Sigmoid colon (tissue), 6 donors: ENCODE measurements at regions not wholly inside any gene's neighbourhood (a gene's known extent, or its start where the extent isn't known, plus 50 kb on each side); places are given as distances from the start of the nearest gene placed in this dataset.
"Not testable (repeated sequence)": the region's sequence is repeated elsewhere in the genome, so short reads cannot be mapped to it uniquely, and the experiment has no call there.

Source experiments
- DNase-seq: peaks from one replicate; pipeline ENCODE4 v3.0.0-alpha.2; 2019
- H3K27ac ChIP-seq, 4 donors: fragments of 200-600 bp; sonication (generic); one replicate each; pipeline ENCODE4 v1.5.1; 2016 to 2019; ENCODE audit warnings: mild to moderate bottlenecking in 1 of 4
- H3K27me3 ChIP-seq, 3 donors: fragments of 200-600 bp; sonication (generic); one replicate each; pipeline ENCODE4 v1.5.1; 2019; ENCODE audit warnings: mild to moderate bottlenecking in 1 of 3
- H3K36me3 ChIP-seq, 4 donors: fragments of 200-600 bp; sonication (generic); one replicate each; pipeline ENCODE4 v1.5.1; 2016 to 2019
- H3K4me1 ChIP-seq, 4 donors: fragments of 200-600 bp; sonication (generic); one replicate each; pipeline ENCODE4 v1.5.1; 2017 to 2019
- H3K4me3 ChIP-seq, 4 donors: fragments of 200-600 bp; sonication (generic); one replicate each; pipeline ENCODE4 v1.5.1; 2017 to 2019; ENCODE audit warnings: mild to moderate bottlenecking in 2 of 4, moderate library complexity in 1 of 4
- H3K9me3 ChIP-seq, 4 donors: fragments of 200-600 bp in 3 of 4; sonication (generic) in 3 of 4; one replicate each; pipeline versions ENCODE4 v1.5.1 to v1.6.1; 2013 to 2019
- EP300 ChIP-seq, 4 donors: sonication (generic); formaldehyde crosslinking; IDR thresholded peaks; one replicate each; pipeline ENCODE4 v1.6.1; 2017; ENCODE audit warnings: antibody characterized with exemption in 4 of 4
- POLR2A ChIP-seq, 2 donors: fragments of 450-650 bp; IDR thresholded peaks; one replicate each; pipeline ENCODE4 v1.6.1; 2016; ENCODE audit warnings: antibody characterized with exemption in 2 of 2, mild to moderate bottlenecking in 2 of 2, moderate library complexity in 2 of 2
- POLR2AphosphoS5 ChIP-seq, 4 donors: sonication (generic); formaldehyde crosslinking; IDR thresholded peaks; one replicate each; pipeline ENCODE4 v1.6.1; 2017; ENCODE audit warnings: antibody characterized with exemption in 4 of 4
- WGBS, 2 donors: extraction: QIAGEN DNeasy Blood & Tissue Kit; methylation state at CpG; one replicate each; pipeline ENCODE4 v1.1.7; 2013; 5-methylcytosine and 5-hydroxymethylcytosine counted together
- intact Hi-C: fragments of 100-400 bp; cut with DNase I; formaldehyde crosslinking; loops from one replicate; pipeline ENCODE4 v1.15.1; 2023
- TF ChIP-seq, protein P1 (sequence below), 4 experiments: fragments of 450-650 bp in 3 of 4; fragments of 200-600 bp in 1 of 4; IDR thresholded peaks; one replicate each; pipeline ENCODE4 v1.5.1; 2016 to 2019; ENCODE audit warnings: antibody characterized with exemption in 4 of 4, mild to moderate bottlenecking in 3 of 4, moderate library complexity in 2 of 4
- donor health status: healthy with polysubstance abuse.
- donor health status: healthy.

GRCh38 chr3:81086348-81086747, 675.1 kb downstream of the GBE1 start:
- H3K36me3 ChIP-seq, result no peaks in the 10 kb centered on the region
- WGBS, 2 donors, result 78 to 82% methylated on average over 2 of the region's 2 CpGs
- no peak for DNase-seq
- no peak for TF ChIP-seq POLR2AphosphoS5 (IDR thresholded peaks at IDR 0.05)
- no peak for TF ChIP-seq EP300 (IDR thresholded peaks at IDR 0.05)
- TF ChIP-seq, protein P1, sequence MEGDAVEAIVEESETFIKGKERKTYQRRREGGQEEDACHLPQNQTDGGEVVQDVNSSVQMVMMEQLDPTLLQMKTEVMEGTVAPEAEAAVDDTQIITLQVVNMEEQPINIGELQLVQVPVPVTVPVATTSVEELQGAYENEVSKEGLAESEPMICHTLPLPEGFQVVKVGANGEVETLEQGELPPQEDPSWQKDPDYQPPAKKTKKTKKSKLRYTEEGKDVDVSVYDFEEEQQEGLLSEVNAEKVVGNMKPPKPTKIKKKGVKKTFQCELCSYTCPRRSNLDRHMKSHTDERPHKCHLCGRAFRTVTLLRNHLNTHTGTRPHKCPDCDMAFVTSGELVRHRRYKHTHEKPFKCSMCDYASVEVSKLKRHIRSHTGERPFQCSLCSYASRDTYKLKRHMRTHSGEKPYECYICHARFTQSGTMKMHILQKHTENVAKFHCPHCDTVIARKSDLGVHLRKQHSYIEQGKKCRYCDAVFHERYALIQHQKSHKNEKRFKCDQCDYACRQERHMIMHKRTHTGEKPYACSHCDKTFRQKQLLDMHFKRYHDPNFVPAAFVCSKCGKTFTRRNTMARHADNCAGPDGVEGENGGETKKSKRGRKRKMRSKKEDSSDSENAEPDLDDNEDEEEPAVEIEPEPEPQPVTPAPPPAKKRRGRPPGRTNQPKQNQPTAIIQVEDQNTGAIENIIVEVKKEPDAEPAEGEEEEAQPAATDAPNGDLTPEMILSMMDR (IDR thresholded peaks at IDR 0.05), result no peak
- TF ChIP-seq POLR2A (IDR thresholded peaks at IDR 0.05), result no peak
- H3K27me3 ChIP-seq, result no peaks in the 10 kb centered on the region
- intact Hi-C loops, result no loop called here
- no peaks in the 10 kb centered on the region for H3K9me3 ChIP-seq
- no peaks in the 10 kb centered on the region for H3K4me1 ChIP-seq
- H3K4me3 ChIP-seq, result no peak overlapping the region
- H3K27ac ChIP-seq, result no peak overlapping the region

DNA sequence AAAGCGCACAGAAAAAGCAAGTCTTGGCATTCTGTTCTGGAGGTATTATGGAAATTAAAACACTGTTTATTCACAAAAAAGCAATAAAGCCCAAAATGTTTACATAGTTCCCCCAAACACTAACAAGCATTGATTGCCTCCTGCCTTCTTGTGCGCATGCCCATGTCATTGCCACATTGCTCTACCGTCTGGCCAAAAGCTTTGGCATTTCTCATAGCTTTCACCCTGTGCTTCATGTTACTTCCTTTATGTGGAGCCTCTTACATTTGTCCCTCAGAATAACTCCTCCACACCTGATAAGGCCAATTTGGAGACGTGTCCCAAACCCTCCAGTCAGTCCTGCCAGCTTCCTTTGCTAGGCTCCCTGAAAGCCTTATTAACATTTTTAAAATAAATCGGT, 680.8 kb downstream of the GBE1 start:
- Histone ChIP-seq H3K27me3 (no peaks in the 10 kb centered on the region), H3K4me1 (no peaks in the 10 kb centered on the region), H3K9me3 (no peaks in the 10 kb centered on the region), H3K36me3 (no peaks in the 10 kb centered on the region), H3K27ac (no peak overlapping the region), H3K4me3 (no peak overlapping the region)
- TF ChIP-seq EP300 (IDR thresholded peaks at IDR 0.05), result no peak
- TF ChIP-seq, protein P1 (IDR thresholded peaks at IDR 0.05), result no peak
- no peak for TF ChIP-seq POLR2AphosphoS5 (IDR thresholded peaks at IDR 0.05)
- no peak for TF ChIP-seq POLR2A (IDR thresholded peaks at IDR 0.05)
- intact Hi-C loops, result no loop called here
- WGBS, 2 donors, result 85 to 88% methylated on average over 5 of the region's 5 CpGs
- DNase-seq, result no peak

GRCh38 chr3:81072591-81072990, 688.9 kb downstream of the GBE1 start:
- WGBS, 2 donors, result 81% methylated on average over 4 of the region's 4 CpGs
- intact Hi-C loops, result no loop called here
- Histone ChIP-seq H3K27me3 (no peaks in the 10 kb centered on the region), H3K27ac (no peak overlapping the region), H3K4me3 (no peak overlapping the region), H3K36me3 (no peaks in the 10 kb centered on the region), H3K9me3 (no peaks in the 10 kb centered on the region), H3K4me1 (no peaks in the 10 kb centered on the region)
- no peak for DNase-seq
- TF ChIP-seq, protein P1 (IDR thresholded peaks at IDR 0.05), result no peak
- no peak for TF ChIP-seq EP300 (IDR thresholded peaks at IDR 0.05)
- TF ChIP-seq POLR2A (IDR thresholded peaks at IDR 0.05), result no peak
- TF ChIP-seq POLR2AphosphoS5 (IDR thresholded peaks at IDR 0.05), result no peak

- TF ChIP-seq POLR2AphosphoS5 (IDR thresholded peaks at IDR 0.05) (no peak), EP300 (IDR thresholded peaks at IDR 0.05) (no peak), POLR2A (IDR thresholded peaks at IDR 0.05) (no peak)
- TF ChIP-seq, protein P1 (IDR thresholded peaks at IDR 0.05), result no peak
- 84 to 91% methylated on average over 1 of the region's 1 CpG for WGBS, 2 donors
Observed at GRCh38 chr3:81068546-81068945, 692.9 kb downstream of the GBE1 start.

DNA sequence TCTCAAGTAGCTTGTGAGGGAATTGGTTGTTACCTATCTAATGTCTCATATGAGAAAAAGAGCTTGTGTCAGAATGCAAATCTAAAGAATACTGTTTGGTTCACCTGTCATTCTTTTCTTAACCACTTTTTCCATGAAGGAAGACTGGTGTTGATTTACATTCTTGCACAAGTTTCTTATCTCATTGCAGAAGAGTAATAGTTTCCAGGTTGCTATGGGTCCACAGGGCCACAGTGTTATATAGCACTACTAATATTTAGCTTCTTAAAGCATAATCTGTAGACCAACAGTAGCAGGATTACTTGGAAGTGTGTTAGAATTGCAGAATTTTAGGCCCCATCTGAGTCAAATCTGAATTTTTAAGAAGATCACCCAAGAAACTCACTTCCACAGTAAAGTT, 697.5 kb downstream of the GBE1 start:
- no peak overlapping the region for H3K27ac ChIP-seq
- DNase-seq, result no peak
- TF ChIP-seq EP300 (IDR thresholded peaks at IDR 0.05) (no peak), POLR2AphosphoS5 (IDR thresholded peaks at IDR 0.05) (no peak), POLR2A (IDR thresholded peaks at IDR 0.05) (no peak)
- TF ChIP-seq, protein P1 (IDR thresholded peaks at IDR 0.05), result no peak
- H3K36me3 ChIP-seq, result no peaks in the 10 kb centered on the region
- no peak overlapping the region for H3K4me3 ChIP-seq
- intact Hi-C loops, result no loop called here
- no peaks in the 10 kb centered on the region for H3K9me3 ChIP-seq
- no peaks in the 10 kb centered on the region for H3K27me3 ChIP-seq
- no peaks in the 10 kb centered on the region for H3K4me1 ChIP-seq

More at GRCh38 chr3:81068546-81068945, 692.9 kb downstream of the GBE1 start:
- Histone ChIP-seq H3K4me3 (no peak overlapping the region), H3K27ac (no peak overlapping the region), H3K27me3 (no peaks in the 10 kb centered on the region), H3K36me3 (no peaks in the 10 kb centered on the region), H3K4me1 (no peaks in the 10 kb centered on the region), H3K9me3 (no peaks in the 10 kb centered on the region)
- intact Hi-C loops, result no loop called here
- no peak for DNase-seq

GRCh38 chr3:81051133-81051532, 710.3 kb downstream of the GBE1 start:
- H3K4me3 ChIP-seq, result not testable (repeated sequence)

More at GRCh38 chr3:81051133-81051532, 710.3 kb downstream of the GBE1 start:
- H3K9me3 ChIP-seq, intact Hi-C loops, H3K36me3 ChIP-seq, H3K4me1 ChIP-seq, H3K27ac ChIP-seq, H3K27me3 ChIP-seq, DNase-seq: not testable (repeated sequence)
- no CpG with 5 or more reads among the region's 2 CpGs for WGBS, 2 donors
